Ishikawa (cell line): ENCODE measurements at regions not wholly inside any gene's neighbourhood (a gene's known extent, or its start where the extent isn't known, plus 50 kb on each side); places are given as distances from the start of the nearest gene placed in this dataset.

Source experiments
- CEBPB ChIP-seq: IDR thresholded peaks from 2 replicates; pipeline ENCODE4 v1.6.1; 2012
- CREB1 ChIP-seq: IDR thresholded peaks from 2 replicates; pipeline ENCODE4 v1.6.1; 2012; ENCODE audit warnings: low read depth
- EGR1 ChIP-seq: IDR thresholded peaks from 2 replicates; pipeline ENCODE4 v1.6.1; 2012
- EP300 ChIP-seq: IDR thresholded peaks from 2 replicates; pipeline ENCODE4 v1.6.1; 2012; ENCODE audit warnings: borderline replicate concordance
- FOXM1 ChIP-seq: IDR thresholded peaks from 2 replicates; pipeline ENCODE4 v1.6.1; 2012; ENCODE audit warnings: low read depth, borderline replicate concordance
- NFIC ChIP-seq: IDR thresholded peaks from 2 replicates; pipeline ENCODE4 v1.6.1; 2012
- RAD21 ChIP-seq: IDR thresholded peaks from 2 replicates; pipeline ENCODE4 v1.6.1; 2012; ENCODE audit warnings: low read depth
- TAF1 ChIP-seq: IDR thresholded peaks from 2 replicates; pipeline ENCODE4 v1.6.1; 2012; ENCODE audit warnings: low read depth, mild to moderate bottlenecking
- TCF12 ChIP-seq: IDR thresholded peaks from 2 replicates; pipeline ENCODE4 v1.6.1; 2012; ENCODE audit warnings: low read depth
- TEAD4 ChIP-seq: IDR thresholded peaks from 2 replicates; pipeline ENCODE4 v1.6.1; 2012
- YY1 ChIP-seq: IDR thresholded peaks from 2 replicates; pipeline ENCODE4 v1.6.1; 2012; ENCODE audit warnings: low read depth
- ZBTB7A ChIP-seq: IDR thresholded peaks from 2 replicates; pipeline ENCODE4 v1.6.1; 2012; ENCODE audit warnings: low read depth
- TF ChIP-seq, protein P1 (sequence below): IDR thresholded peaks from 2 replicates; pipeline ENCODE4 v1.6.1; 2012
- TF ChIP-seq, protein P2 (sequence below): IDR thresholded peaks from 2 replicates; pipeline ENCODE4 v1.6.1; 2012
- TF ChIP-seq, protein P3 (sequence below): IDR thresholded peaks from 2 replicates; pipeline ENCODE4 v1.6.1; 2012; ENCODE audit warnings: low read depth, mild to moderate bottlenecking

DNA sequence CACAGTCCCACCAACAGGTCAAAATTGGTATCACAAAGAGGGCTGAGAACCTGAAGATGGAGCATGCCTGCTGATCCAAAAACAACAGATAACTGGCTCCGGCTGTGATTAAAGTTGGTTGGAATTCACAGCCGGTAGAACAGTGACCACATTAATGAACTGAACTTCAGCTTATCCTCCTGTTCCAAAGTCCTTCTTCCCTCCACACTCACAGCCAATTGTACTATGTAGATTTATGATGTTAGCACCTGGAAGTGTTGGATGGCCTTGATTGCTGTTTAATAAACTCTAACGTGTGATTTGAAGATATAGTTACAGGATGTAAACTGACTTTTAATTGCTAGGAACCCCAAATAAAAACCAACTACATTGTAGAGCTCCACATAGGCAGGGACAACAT, 367.3 kb upstream of the FRG2C start:
- TF ChIP-seq YY1 (no peak), NFIC (no peak), TEAD4 (no peak), RAD21 (no peak), TCF12 (no peak), EGR1 (no peak), TAF1 (no peak), ZBTB7A (no peak), EP300 (no peak), FOXM1 (no peak)
- TF ChIP-seq, protein P1, sequence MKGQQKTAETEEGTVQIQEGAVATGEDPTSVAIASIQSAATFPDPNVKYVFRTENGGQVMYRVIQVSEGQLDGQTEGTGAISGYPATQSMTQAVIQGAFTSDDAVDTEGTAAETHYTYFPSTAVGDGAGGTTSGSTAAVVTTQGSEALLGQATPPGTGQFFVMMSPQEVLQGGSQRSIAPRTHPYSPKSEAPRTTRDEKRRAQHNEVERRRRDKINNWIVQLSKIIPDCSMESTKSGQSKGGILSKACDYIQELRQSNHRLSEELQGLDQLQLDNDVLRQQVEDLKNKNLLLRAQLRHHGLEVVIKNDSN = no peak
- TF ChIP-seq, protein P2, sequence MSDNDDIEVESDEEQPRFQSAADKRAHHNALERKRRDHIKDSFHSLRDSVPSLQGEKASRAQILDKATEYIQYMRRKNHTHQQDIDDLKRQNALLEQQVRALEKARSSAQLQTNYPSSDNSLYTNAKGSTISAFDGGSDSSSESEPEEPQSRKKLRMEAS = no peak

DNA sequence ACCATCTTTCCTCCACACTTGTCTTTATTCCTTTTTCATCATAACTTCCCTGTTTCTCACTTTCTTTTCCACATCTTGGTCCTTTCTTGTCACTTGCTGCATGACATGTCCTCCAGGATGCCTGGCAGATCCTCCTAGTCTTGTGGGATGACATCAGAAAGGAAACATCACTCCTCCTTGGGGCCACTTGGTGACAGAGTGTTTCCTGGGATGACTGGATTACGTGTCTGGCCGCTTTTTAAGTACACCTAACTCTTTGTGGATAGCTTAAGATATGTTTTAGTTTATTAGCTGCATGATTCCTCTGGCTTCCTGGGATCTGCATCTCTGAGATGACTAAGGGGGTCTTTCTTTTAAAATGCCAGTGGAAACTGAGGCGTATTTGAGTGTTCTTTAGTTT, 363.5 kb upstream of the FRG2C start:
- TF ChIP-seq, protein P1 = no peak
- no peak for TF ChIP-seq TEAD4
- no peak for TF ChIP-seq TCF12
- TF ChIP-seq EGR1 = no peak
- TF ChIP-seq, protein P2 = no peak
- TF ChIP-seq, protein P3, sequence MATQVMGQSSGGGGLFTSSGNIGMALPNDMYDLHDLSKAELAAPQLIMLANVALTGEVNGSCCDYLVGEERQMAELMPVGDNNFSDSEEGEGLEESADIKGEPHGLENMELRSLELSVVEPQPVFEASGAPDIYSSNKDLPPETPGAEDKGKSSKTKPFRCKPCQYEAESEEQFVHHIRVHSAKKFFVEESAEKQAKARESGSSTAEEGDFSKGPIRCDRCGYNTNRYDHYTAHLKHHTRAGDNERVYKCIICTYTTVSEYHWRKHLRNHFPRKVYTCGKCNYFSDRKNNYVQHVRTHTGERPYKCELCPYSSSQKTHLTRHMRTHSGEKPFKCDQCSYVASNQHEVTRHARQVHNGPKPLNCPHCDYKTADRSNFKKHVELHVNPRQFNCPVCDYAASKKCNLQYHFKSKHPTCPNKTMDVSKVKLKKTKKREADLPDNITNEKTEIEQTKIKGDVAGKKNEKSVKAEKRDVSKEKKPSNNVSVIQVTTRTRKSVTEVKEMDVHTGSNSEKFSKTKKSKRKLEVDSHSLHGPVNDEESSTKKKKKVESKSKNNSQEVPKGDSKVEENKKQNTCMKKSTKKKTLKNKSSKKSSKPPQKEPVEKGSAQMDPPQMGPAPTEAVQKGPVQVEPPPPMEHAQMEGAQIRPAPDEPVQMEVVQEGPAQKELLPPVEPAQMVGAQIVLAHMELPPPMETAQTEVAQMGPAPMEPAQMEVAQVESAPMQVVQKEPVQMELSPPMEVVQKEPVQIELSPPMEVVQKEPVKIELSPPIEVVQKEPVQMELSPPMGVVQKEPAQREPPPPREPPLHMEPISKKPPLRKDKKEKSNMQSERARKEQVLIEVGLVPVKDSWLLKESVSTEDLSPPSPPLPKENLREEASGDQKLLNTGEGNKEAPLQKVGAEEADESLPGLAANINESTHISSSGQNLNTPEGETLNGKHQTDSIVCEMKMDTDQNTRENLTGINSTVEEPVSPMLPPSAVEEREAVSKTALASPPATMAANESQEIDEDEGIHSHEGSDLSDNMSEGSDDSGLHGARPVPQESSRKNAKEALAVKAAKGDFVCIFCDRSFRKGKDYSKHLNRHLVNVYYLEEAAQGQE = no peak
- no peak for TF ChIP-seq ZBTB7A
- no peak for TF ChIP-seq TAF1
- TF ChIP-seq YY1 = no peak
- no peak for TF ChIP-seq FOXM1
- TF ChIP-seq RAD21 = no peak
- TF ChIP-seq EP300 = no peak
- no peak for TF ChIP-seq CREB1
- no peak for TF ChIP-seq CEBPB
- no peak for TF ChIP-seq NFIC

DNA sequence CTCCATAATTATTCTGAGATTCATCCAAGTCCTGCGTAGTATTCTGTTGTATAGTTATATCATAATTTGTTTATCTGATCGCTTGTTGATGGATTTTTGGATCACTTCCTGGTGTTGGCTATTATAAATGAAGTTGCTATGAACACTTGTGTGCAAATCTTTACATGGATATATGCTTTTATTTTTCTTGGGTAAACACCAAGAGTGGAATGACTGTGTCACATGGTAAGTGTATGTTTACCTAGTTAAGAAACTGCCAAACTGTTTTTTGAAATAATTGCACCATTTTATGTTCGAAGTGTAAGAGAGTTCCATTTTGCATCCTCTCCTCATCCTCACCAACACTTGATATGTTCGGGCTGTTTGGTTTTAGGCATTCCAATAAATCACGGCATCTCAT, 360.4 kb upstream of the FRG2C start:
- TF ChIP-seq, protein P2 = no peak
- TF ChIP-seq TEAD4 (no peak), FOXM1 (no peak), TCF12 (no peak)

DNA sequence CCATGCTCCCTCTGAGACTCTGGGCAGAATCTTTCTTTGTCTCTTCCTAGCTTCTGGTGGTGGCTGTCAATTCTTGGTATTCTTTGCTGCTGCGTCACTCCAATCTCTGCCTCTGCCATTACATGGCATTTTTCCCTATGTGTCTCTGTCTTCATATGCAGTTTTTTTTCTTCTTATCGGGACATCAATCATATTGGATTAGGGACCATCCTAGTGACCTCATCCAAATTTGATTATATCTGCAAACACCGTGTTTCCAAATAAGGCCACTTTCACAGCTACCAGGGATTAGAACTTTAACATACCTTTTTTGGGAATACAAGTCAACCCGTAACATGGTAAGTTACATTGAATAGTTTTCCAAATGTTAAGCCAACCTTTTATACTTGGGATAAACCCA, 358.2 kb upstream of the FRG2C start:
- TF ChIP-seq, protein P2 = no peak
- TF ChIP-seq TCF12 (no peak), EGR1 (no peak), ZBTB7A (no peak), FOXM1 (no peak), CREB1 (no peak), TEAD4 (no peak), NFIC (no peak)
- TF ChIP-seq, protein P3 = no peak
- TF ChIP-seq, protein P1 = no peak

DNA sequence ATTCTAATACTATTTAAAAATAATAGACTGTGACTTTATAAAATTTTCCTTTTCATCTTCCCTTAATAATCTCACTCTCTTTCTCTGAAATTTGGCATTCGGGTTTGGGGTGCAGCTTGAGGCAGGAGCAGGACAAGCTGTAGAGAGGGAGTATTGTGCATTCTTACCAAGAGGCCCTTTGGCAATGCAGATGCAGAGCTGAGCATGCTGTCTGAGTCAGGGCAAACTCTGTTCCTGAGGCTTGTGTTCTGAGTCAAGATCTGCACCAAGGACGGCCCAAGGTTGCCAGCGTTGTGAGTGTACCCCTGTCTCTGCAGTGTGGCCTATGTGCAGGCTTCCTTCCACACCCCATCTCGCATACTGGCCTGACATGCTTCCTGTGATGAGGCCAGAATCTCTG, 343.8 kb upstream of the FRG2C start:
- TF ChIP-seq TAF1 = no peak
- no peak for TF ChIP-seq EP300
- no peak for TF ChIP-seq TCF12
- TF ChIP-seq, protein P3 = no peak
- TF ChIP-seq EGR1 = no peak
- TF ChIP-seq RAD21 = no peak
- TF ChIP-seq YY1 = no peak
- TF ChIP-seq, protein P2 = no peak
- no peak for TF ChIP-seq TEAD4
- TF ChIP-seq CEBPB = no peak
- no peak for TF ChIP-seq NFIC
- no peak for TF ChIP-seq ZBTB7A
- no peak for TF ChIP-seq CREB1
- no peak for TF ChIP-seq FOXM1
- TF ChIP-seq, protein P1 = no peak
